SJSA1 (cell line): ENCODE measurements at regions not wholly inside any gene's neighbourhood (a gene's known extent, or its start where the extent isn't known, plus 50 kb on each side); places are given as distances from the start of the nearest gene placed in this dataset.

Experiments used
- DNase-seq, 2 experiments: peaks; one replicate each; pipeline ENCODE4 v3.0.0-alpha.2; 2015 to 2020; ENCODE audit warnings: low spot score in 2 of 2, low read depth in 1 of 2
- H3K27ac ChIP-seq: fragments of 250-450 bp; sonication (Bioruptor Pico); 2 replicates; pipeline ENCODE4 v1.5.1; 2020; ENCODE audit warnings: mild to moderate bottlenecking, moderate library complexity
- H3K27me3 ChIP-seq: fragments of 250-450 bp; sonication (Bioruptor Pico); replicated peaks from 2 replicates; pipeline ENCODE4 v1.5.1; 2020; ENCODE audit warnings: mild to moderate bottlenecking, moderate library complexity
- H3K36me3 ChIP-seq: fragments of 250-450 bp; sonication (Bioruptor Pico); 2 replicates; pipeline ENCODE4 v1.5.1; 2020; ENCODE audit warnings: mild to moderate bottlenecking
- H3K4me1 ChIP-seq: fragments of 250-450 bp; sonication (Bioruptor Pico); replicated peaks from 2 replicates; pipeline ENCODE4 v1.6.1; 2021; ENCODE audit warnings: mild to moderate bottlenecking
- H3K4me3 ChIP-seq: fragments of 250-450 bp; sonication (Bioruptor Pico); 2 replicates; pipeline ENCODE4 v1.5.1; 2020; ENCODE audit warnings: mild to moderate bottlenecking
- H3K9me3 ChIP-seq: fragments of 250-450 bp; sonication (Bioruptor Pico); replicated peaks from 2 replicates; pipeline ENCODE4 v1.5.1; 2020; ENCODE audit warnings: mild to moderate bottlenecking

DNA sequence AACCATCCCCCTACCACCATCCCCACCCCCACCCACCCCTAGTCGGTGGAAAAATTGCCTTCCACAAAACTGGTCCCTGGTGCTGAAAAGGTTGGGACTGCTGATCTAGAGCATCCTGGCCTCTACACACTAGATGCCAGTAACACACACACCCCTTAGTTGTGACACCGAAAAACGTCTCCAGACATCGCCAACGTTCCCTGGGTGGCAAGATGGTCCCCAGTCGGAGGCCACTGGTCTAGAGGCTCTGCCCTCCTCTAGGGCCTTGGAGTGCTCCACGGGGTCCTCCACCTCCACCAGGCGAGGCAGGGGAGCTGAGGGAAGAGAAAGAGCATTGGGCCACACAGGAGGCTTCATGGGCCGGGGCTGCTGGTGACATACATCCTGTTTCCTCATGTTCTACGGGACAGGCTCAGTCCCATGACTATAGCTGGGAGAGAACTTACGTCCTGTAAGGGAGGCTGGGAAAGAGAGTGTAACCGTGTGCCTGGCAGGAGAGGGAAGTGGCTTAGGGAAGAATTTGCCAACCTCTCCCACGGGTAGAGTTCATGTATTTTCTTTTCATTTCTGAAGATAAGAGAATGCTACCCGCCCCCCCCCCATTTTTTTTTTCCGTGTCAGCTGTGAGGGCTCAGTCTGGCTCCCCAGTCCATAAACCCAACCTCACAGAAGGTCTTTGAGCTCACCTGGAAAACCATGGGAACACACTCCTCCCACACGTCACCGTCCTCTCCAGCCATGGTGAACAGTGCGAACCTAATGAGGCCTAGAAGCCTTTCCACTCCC lies 132.7 kb upstream of the MYCN start:
- no peaks in the 10 kb centered on the region for H3K9me3 ChIP-seq
- H3K4me3 ChIP-seq = no peak overlapping the region
- no peak overlapping the region for H3K27ac ChIP-seq
- H3K4me1 ChIP-seq = no peaks in the 10 kb centered on the region
- H3K36me3 ChIP-seq = no peaks in the 10 kb centered on the region
- H3K27me3 ChIP-seq = no peaks in the 10 kb centered on the region
- DNase-seq = no peak

DNA sequence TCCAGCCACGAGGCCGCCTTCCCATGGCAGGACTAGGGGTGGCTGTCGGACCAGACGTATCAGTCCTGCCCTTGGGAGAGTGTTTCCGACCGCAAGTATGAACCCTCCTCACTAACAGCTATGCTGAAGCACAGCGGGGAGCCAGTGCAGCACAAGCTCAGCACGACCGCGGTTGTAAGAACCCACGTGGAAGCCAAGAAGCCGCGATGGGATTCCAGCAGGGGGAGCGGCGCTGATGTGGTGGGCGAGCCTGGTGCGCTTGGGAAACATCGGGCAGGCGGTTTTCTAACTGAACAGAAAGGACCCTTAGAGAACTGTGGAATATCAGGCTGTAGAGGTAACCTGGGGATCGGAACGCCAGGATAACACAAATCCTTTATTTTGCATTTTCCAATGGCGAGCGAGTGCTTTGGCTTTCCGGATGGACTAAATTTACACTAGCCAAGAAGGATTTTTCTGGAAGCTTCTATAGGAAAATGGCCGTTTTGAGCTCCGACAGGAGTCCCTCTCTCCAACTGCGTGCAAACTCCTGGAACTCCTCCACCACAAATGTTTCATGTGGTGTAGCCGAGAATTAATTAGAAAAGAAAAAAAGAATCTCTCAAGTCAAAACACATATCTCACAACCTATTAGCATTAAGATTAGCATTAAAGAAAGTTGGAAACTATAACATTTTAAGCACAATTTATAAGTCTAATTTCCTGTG lies 132.0 kb upstream of the MYCN start:
- Histone ChIP-seq H3K4me1 (no peaks in the 10 kb centered on the region), H3K4me3 (no peak overlapping the region), H3K27ac (no peak overlapping the region), H3K36me3 (no peaks in the 10 kb centered on the region), H3K9me3 (no peaks in the 10 kb centered on the region), H3K27me3 (no peaks in the 10 kb centered on the region)
- no peak for DNase-seq

DNA sequence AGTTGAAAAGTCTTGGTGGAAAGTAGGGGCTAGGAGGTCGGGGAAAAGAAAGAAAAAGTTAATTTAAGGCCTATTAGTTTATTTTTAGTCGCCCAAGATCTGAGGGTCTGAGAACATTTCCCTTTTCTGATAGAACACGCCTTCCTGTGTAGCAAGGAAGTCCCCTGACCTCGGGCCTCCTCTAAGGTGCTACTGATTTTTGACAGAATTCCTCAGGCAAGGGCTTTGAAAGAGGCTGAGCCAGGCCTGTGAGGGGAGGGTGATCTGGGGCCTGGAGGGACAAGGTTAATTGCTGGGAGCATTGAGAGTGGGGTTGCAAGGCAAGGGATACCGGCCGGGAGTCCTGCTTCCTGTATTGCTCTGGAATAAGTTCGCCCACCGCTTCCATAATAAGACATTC lies 131.4 kb upstream of the MYCN start:
- Histone ChIP-seq H3K4me3 (no peak overlapping the region), H3K9me3 (no peaks in the 10 kb centered on the region), H3K4me1 (no peaks in the 10 kb centered on the region), H3K27me3 (no peaks in the 10 kb centered on the region), H3K27ac (no peak overlapping the region), H3K36me3 (no peaks in the 10 kb centered on the region)
- no peak for DNase-seq

DNA sequence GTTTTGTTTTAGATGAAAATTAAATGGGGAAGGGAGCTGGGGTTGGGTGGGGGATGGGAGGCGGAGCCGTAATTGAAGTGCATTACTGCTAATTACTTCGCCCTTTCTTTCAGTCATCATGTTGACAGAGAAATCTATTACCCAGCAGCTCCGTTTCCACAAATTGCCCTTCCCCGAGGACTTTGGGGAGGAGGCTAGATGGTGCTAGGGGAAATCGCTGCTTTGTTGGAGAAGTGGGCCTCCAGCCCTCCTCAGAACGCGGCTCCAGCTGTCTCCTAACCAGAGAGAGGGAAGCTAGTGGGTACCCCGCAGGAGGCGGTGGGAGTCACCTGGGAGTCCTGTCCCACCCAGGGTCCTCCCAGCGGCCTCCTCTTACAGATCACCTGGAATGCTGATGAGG lies 130.9 kb upstream of the MYCN start:
- no peaks in the 10 kb centered on the region for H3K27me3 ChIP-seq
- no peaks in the 10 kb centered on the region for H3K36me3 ChIP-seq
- no peak overlapping the region for H3K4me3 ChIP-seq
- no peaks in the 10 kb centered on the region for H3K4me1 ChIP-seq
- no peak overlapping the region for H3K27ac ChIP-seq
- no peak for DNase-seq
- no peaks in the 10 kb centered on the region for H3K9me3 ChIP-seq

DNA sequence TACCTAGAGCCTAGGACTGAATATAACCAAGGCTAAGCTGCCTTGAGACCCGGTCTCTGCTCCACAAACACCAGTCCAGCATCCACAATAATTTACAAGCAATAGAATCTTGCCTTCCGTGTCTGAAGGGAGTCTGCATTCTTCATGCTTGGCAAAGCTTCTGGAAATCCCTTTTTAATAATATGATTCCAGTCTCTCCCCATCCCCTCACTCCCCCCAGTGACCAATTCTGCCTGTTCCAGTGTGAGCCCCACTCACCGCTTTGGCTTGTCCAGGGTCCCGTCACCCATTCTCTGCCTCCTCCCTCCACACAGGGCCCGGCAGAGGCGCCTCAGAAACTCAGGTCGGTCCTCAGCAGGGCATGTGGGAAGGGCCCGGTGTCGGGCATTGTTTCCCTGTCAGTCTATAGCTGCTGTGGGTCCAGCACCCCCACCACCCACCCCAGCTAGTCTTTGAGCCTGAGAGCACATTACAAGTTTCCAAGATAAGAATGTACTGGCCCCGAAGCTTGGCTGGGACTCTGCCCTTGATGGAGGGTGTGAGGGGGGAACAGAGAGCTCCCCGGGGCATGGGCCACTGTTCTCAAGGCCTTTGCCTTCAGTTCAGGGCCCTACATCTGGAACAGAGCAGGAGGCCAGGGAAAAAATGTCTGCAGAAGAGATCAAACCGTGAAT lies 129.7 kb upstream of the MYCN start:
- no peak for DNase-seq
- Histone ChIP-seq H3K27ac (no peak overlapping the region), H3K9me3 (no peaks in the 10 kb centered on the region), H3K4me1 (no peaks in the 10 kb centered on the region), H3K36me3 (no peaks in the 10 kb centered on the region), H3K4me3 (no peak overlapping the region), H3K27me3 (no peaks in the 10 kb centered on the region)

DNA sequence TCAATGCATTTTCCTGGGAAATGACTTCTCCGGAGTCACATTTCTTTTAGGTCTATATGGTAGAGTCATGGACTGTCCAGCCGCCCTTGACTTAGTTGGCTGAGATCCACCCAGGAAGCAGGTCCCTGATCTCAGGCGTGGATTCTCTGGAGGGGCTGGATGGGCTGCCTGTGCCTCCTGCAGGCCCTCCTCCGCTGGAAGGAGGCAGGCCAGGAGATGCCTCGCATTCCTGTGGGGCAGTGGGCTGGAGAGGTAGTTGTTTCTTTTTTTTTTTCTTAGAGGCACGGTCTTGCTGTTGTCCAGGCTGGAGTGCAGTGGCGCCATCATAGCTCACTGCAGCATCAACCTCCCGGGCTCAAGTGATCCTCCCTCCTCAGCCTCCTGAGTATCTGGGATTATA lies 129.0 kb upstream of the MYCN start:
- Histone ChIP-seq H3K4me1 (no peaks in the 10 kb centered on the region), H3K27ac (no peak overlapping the region), H3K9me3 (no peaks in the 10 kb centered on the region), H3K36me3 (no peaks in the 10 kb centered on the region), H3K4me3 (no peak overlapping the region), H3K27me3 (no peaks in the 10 kb centered on the region)
- DNase-seq = no peak

DNA sequence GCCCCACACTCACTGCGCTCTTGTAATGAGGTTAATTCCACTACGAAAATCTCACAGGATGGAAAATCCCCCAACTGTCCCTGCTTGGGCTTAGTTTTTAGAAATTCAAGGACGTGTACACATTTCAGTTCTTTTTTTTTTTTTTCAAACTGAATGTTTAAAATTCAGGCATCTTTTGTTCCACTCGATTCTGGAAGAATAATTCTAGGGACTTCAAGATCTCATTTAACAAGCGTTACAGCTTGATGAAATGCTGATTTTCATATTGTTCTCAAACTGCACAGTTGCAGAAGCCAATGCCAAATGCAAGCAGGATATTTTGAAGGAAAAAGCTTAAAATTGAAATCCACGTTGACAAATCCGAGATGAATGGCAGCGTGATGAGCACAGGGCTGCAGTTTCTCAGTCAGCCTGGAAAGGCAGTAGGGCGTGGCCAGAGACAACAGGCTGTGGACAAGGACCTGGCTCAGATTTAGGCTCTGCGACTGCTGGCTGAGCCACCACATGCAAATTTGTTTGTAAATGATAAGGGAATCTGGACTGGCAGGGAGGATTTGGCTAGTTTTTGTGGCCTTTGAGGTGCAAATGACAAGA lies 128.1 kb upstream of the MYCN start:
- Histone ChIP-seq H3K4me3 (no peak overlapping the region), H3K9me3 (no peaks in the 10 kb centered on the region), H3K27ac (no peak overlapping the region), H3K27me3 (no peaks in the 10 kb centered on the region), H3K36me3 (no peaks in the 10 kb centered on the region), H3K4me1 (no peaks in the 10 kb centered on the region)
- DNase-seq = no peak

DNA sequence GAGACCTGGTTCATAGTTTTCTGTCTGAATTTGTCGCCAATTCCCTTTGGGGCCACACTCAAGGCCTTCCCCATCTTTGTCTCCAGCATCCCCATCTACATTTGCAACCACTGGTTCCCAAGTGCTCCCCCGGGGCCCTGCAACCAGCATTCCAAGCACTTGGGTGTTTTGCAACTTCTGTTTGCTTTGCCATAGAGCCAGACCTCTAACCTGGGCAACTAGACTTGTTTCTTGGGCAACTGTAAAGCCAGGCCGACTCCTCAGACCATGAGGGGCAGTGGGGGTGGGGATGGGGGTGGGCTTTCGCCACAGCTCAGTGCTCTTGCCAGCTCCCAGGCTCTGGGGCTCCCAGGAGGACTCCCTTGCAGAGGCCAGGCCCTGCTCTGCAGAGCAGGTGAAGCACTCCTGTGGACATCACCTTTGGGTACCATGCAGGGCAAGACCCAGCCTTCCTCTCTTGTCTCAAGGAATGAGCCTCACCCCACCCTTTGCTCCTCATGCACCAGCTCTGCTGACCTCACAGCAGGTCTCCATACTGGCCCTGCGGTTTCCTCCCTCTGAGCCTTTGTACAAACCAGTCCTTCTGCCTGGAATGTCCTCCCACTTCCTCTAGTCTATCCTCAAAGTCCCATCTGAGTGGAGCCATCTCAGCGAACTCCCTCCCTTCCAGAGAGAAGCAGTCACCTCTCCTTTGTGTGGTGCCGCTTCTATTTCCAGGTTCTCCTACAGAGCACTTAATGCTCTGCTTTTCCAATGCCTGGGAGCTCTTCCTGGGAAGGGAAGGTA lies 126.7 kb upstream of the MYCN start:
- Histone ChIP-seq H3K4me1 (no peaks in the 10 kb centered on the region), H3K9me3 (no peaks in the 10 kb centered on the region), H3K27me3 (no peaks in the 10 kb centered on the region), H3K27ac (no peak overlapping the region), H3K36me3 (no peaks in the 10 kb centered on the region), H3K4me3 (no peak overlapping the region)
- no peak for DNase-seq

DNA sequence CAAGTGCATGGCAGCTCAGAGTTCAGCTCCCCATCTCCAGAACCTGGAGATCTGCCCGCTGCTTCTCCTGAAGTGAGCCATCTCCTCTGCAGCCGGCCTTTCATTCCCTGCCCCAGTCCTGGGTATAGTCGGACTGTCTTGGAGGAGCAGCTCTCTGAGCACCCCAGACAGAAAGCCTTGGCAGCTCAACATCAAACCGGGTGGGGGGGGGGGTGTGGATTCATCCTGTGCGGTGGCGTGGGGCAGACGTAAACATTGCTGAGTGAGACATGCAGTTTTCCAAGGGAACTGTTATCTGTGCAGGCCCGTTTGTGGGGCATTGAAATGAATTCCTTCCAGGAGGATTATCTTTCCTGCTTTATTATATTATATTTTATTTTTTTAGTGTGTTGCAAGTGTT lies 125.9 kb upstream of the MYCN start:
- Histone ChIP-seq H3K27me3 (no peaks in the 10 kb centered on the region), H3K4me1 (no peaks in the 10 kb centered on the region), H3K9me3 (no peaks in the 10 kb centered on the region), H3K36me3 (no peaks in the 10 kb centered on the region), H3K4me3 (no peak overlapping the region), H3K27ac (no peak overlapping the region)
- no peak for DNase-seq

DNA sequence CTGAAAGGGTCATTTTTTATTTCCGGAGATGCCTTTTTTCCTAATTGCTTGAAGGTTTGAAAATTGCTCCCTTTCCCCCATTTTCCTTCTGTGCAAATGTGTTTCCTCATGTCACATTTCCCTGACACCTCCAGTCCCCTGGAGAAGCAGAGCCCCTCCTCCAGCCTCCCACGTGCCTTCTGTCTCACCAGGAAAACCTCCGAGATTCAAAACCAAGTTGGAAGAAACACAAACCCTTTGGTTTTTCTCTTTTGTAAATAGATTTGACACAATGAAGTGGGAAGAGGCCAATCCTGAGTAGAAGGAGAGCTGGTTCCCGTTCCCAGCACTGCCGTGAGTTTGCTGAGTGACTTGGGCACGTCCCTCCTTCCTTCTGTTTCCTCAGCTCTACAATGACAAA lies 125.4 kb upstream of the MYCN start:
- Histone ChIP-seq H3K27ac (no peak overlapping the region), H3K4me3 (no peak overlapping the region), H3K27me3 (no peaks in the 10 kb centered on the region), H3K9me3 (no peaks in the 10 kb centered on the region), H3K36me3 (no peaks in the 10 kb centered on the region), H3K4me1 (no peaks in the 10 kb centered on the region)
- DNase-seq = no peak

DNA sequence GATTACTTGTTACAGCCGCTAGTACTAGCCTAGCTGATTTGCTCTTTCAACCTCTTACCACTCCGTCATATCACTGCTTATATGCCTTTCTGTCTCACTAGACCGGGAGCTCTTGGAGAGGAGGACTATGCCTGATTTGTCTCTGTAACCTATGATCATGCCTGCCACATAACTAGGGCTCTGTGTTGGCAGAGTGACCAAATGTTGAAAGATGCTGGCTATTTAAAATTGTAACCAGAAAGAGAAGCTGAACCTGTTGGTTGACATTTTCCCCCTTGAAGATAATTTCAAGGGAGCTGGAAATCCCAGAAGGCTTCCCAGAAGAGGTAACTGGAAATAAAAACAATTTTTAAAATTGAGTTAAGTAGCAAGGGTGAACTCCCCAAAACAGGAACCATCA lies 124.1 kb upstream of the MYCN start:
- Histone ChIP-seq H3K27ac (no peak overlapping the region), H3K9me3 (no peaks in the 10 kb centered on the region), H3K4me1 (no peaks in the 10 kb centered on the region)

DNA sequence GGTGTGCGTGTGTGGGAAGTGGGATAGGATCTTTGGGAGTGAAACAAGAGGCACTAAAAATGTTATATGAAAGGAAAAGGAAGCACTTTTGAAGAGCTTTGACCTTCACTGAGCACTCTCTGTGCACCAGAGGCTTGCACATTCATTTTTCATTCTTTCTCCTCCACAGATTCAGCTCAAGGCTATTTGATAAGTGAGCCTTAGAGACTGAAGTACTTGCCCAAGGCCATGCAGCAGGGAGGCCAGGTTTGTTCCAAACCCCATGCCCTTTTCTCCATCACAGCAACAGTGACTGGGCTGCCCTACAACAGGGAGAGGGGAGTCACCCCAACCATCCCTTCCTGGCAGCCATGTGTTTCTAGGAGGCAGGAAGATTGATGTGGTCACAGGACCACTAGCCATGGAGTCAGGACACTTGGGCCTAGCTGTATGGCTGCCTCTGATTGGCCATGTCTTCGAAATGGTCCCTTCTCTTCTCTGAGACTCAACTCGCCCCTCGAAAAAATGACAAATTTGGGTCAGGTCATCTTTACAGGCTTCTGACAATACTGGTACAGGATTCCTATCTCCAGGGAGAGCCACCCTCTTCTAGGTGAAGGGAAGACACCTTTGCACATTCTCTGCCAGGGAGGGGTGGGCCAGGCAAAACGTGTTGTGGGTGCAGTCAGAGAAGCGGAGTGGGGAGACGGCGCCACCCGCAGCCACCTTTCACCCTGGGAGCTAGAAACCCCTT lies 123.5 kb upstream of the MYCN start:
- H3K27me3 ChIP-seq = no peaks in the 10 kb centered on the region
- no peak overlapping the region for H3K27ac ChIP-seq
- H3K9me3 ChIP-seq = no peaks in the 10 kb centered on the region
- H3K36me3 ChIP-seq = no peaks in the 10 kb centered on the region
- no peak overlapping the region for H3K4me3 ChIP-seq
- H3K4me1 ChIP-seq = no peaks in the 10 kb centered on the region
- no peak for DNase-seq

More for the DNA sequence above, 124.1 kb upstream of the MYCN start:
- Histone ChIP-seq H3K4me3 (no peak overlapping the region), H3K36me3 (no peaks in the 10 kb centered on the region), H3K27me3 (no peaks in the 10 kb centered on the region)
- DNase-seq = no peak

DNA sequence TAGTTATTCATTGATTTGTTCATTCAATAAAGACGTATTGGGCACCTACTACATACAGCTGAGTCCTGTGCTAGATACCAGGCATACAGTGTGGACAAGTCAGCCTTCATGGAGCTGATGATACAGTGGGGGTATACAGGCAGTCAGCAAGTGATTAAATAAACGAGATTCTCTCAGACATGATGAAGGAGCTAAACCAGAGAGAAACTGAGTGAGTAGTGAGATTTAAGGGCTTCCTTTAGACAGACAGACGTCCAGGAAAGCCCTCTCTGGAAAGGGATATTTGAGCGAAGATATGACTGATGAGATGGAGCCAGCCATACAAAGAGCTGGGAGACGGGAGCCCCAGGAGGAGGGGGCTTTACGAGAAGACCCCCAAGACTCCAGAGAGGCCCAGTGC lies 122.6 kb upstream of the MYCN start:
- Histone ChIP-seq H3K36me3 (no peaks in the 10 kb centered on the region), H3K4me3 (no peak overlapping the region), H3K4me1 (no peaks in the 10 kb centered on the region), H3K27ac (no peak overlapping the region), H3K27me3 (no peaks in the 10 kb centered on the region), H3K9me3 (no peaks in the 10 kb centered on the region)
- no peak for DNase-seq
